Loucy (cell line): ENCODE measurements at regions not wholly inside any gene's neighbourhood (a gene's known extent, or its start where the extent isn't known, plus 50 kb on each side); places are given as distances from the start of the nearest gene placed in this dataset.

Source experiments
- H2AFZ ChIP-seq: fragments of 200-600 bp; sonication (generic); 2 replicates; pipeline ENCODE4 v1.6.0; 2016; ENCODE audit warnings: antibody characterized with exemption, mild to moderate bottlenecking, low read length, moderate library complexity
- H3F3A ChIP-seq: fragments of 200-600 bp; 2 replicates; pipeline ENCODE4 v1.6.0; 2016; ENCODE audit warnings: antibody characterized with exemption, low read depth, mild to moderate bottlenecking
- H3K27me3 ChIP-seq: fragments of 200-600 bp; sonication (generic); 2 replicates; pipeline ENCODE4 v1.6.1; 2014; ENCODE audit warnings: low read length, mild to moderate bottlenecking; ENCODE audit not compliant: insufficient read depth, poor library complexity, severe bottlenecking
- H3K36me3 ChIP-seq: fragments of 200-600 bp; sonication (generic); 2 replicates; pipeline ENCODE4 v1.6.1; 2016; ENCODE audit warnings: low read length; ENCODE audit not compliant: insufficient read depth
- H3K4me1 ChIP-seq: fragments of 200-600 bp; sonication (generic); 2 replicates; pipeline ENCODE4 v1.5.1; 2014; ENCODE audit warnings: low read length, mild to moderate bottlenecking; ENCODE audit not compliant: insufficient read depth, poor library complexity, severe bottlenecking
- H3K4me2 ChIP-seq: fragments of 200-600 bp; sonication (generic); 2 replicates; pipeline ENCODE4 v1.6.0; 2014; ENCODE audit warnings: antibody characterized with exemption, low read length, low read depth, mild to moderate bottlenecking; ENCODE audit not compliant: poor library complexity, severe bottlenecking
- H3K4me3 ChIP-seq: fragments of 200-600 bp; sonication (generic); 2 replicates; pipeline ENCODE4 v1.5.1; 2014; ENCODE audit warnings: low read length, mild to moderate bottlenecking, mixed read lengths; ENCODE audit not compliant: poor library complexity, severe bottlenecking
- H3K79me2 ChIP-seq: fragments of 200-600 bp; sonication (generic); 2 replicates; pipeline ENCODE4 v1.6.1; 2014; ENCODE audit warnings: low read length; ENCODE audit not compliant: insufficient read depth
- H3K9ac ChIP-seq: fragments of 200-600 bp; sonication (generic); 2 replicates; pipeline ENCODE4 v1.6.0; 2014; ENCODE audit warnings: mild to moderate bottlenecking, low read depth, low read length, moderate library complexity; ENCODE audit not compliant: poor library complexity, severe bottlenecking
- H3K9me2 ChIP-seq: fragments of 200-600 bp; sonication (generic); replicated peaks from 2 replicates; pipeline ENCODE4 v1.6.1; 2016; ENCODE audit warnings: low read depth, low read length, mixed read lengths
- H3K9me3 ChIP-seq: fragments of 200-600 bp; sonication (generic); 2 replicates; pipeline ENCODE4 v1.6.1; 2014; ENCODE audit warnings: mild to moderate bottlenecking, antibody characterized with exemption, low read length, low read depth; ENCODE audit not compliant: insufficient read depth
- H4K20me1 ChIP-seq: fragments of 200-600 bp; sonication (generic); 2 replicates; pipeline ENCODE4 v1.6.0; 2014; ENCODE audit warnings: antibody characterized with exemption, low read length, mild to moderate bottlenecking; ENCODE audit not compliant: insufficient read depth, poor library complexity, severe bottlenecking
- EZH2phosphoT487 ChIP-seq: fragments of 200-600 bp; IDR thresholded peaks from 2 replicates; pipeline ENCODE4 v1.6.1; 2018; ENCODE audit warnings: antibody characterized with exemption, mild to moderate bottlenecking, moderate library complexity, borderline replicate concordance
- TF ChIP-seq, protein P1 (sequence below): fragments of 200-600 bp; sonication (generic); conservative IDR thresholded peaks from 2 replicates; pipeline ENCODE4 v1.5.1; 2014; ENCODE audit warnings: mild to moderate bottlenecking, antibody characterized with exemption, low read length

DNA sequence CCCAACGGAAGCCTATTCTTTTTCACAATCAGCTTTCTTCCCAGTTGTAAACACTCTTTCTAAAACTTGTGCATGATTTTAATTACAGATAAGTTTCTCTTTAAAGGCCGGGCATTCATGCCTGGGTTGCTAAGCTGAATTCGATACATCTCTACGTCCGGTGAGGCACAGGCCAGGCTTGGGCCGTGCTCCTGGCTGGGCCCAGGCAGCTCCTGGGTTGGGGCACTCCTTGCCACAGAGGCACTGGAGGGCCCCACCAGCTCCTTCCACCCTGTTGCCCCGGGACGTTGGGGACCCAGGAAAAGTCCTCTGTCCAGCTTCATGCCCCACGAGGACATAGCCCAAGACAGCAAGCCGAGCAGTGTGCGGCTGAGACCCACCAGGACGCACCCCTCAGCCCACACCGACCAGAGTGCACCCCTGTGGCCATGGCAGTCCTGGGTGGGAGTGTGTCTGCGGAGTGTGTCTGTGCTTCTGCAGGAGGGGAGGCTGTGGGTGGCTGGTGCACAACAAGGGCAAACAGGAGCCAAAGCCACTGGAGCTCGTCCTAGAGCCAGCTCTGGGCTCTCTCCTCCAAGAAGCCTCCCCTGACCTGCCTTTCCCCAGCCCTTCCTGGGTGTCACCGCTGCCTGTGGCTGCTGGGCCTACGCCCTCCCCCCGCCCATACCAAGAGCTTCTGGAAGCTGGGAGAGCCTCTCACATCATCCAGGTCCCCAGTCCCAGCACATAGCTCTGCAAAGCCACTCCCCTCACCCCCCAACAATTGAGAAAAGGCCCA is 128.0 kb upstream of the NKX1-1 start:
- H3K36me3 ChIP-seq, result no peaks in the 10 kb centered on the region
- no peak overlapping the region for H3K9ac ChIP-seq
- H3K4me2 ChIP-seq, result no peak overlapping the region

DNA sequence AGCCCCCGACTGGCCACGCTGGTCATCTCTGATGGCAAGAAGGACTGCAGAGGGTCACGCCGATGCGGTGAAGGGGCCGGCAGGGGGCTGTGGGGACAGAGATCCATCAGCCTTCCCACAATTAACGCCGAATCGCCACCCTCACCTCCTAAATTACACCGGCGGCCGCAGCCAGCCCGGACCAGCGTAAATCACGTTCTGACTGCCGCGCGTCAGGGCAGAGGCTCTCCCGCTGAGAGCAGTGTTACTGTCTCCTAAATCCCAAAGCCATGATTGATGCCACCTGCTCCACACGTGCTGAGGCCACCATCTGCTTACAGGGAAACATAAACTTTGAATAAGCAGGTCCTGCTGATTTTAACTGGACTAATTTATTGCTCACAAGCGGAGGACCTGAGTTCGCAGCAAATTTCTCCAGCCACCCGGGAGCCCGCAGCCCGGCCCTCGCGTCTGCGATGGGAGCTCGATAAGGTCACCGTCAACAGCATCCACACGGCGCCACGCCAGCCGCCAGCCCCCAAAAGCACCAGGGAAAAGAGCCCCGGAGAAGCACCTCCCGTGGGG is 127.3 kb upstream of the NKX1-1 start:
- H3K9me2 ChIP-seq, result no peaks in the 10 kb centered on the region
- no peak for TF ChIP-seq EZH2phosphoT487
- TF ChIP-seq, protein P1, sequence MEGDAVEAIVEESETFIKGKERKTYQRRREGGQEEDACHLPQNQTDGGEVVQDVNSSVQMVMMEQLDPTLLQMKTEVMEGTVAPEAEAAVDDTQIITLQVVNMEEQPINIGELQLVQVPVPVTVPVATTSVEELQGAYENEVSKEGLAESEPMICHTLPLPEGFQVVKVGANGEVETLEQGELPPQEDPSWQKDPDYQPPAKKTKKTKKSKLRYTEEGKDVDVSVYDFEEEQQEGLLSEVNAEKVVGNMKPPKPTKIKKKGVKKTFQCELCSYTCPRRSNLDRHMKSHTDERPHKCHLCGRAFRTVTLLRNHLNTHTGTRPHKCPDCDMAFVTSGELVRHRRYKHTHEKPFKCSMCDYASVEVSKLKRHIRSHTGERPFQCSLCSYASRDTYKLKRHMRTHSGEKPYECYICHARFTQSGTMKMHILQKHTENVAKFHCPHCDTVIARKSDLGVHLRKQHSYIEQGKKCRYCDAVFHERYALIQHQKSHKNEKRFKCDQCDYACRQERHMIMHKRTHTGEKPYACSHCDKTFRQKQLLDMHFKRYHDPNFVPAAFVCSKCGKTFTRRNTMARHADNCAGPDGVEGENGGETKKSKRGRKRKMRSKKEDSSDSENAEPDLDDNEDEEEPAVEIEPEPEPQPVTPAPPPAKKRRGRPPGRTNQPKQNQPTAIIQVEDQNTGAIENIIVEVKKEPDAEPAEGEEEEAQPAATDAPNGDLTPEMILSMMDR, result no peak
- H3K36me3 ChIP-seq, result no peaks in the 10 kb centered on the region
- H3K4me1 ChIP-seq, result no peaks in the 10 kb centered on the region
- no peaks in the 10 kb centered on the region for H4K20me1 ChIP-seq
- H3K27me3 ChIP-seq, result no peaks in the 10 kb centered on the region
- H3F3A ChIP-seq, result no peaks in the 10 kb centered on the region
- H2AFZ ChIP-seq, result no peak overlapping the region
- H3K4me3 ChIP-seq, result no peak overlapping the region
- no peaks in the 10 kb centered on the region; the same call in 1 of the 2 replicates for H3K9me3 ChIP-seq
- H3K79me2 ChIP-seq, result no peaks in the 10 kb centered on the region
- no peak overlapping the region for H3K9ac ChIP-seq
- H3K4me2 ChIP-seq, result no peak overlapping the region

More for the DNA sequence above, 128.0 kb upstream of the NKX1-1 start:
- H2AFZ ChIP-seq, result no peak overlapping the region
- no peak for TF ChIP-seq EZH2phosphoT487
- TF ChIP-seq, protein P1, result no peak
- no peaks in the 10 kb centered on the region for H3K4me1 ChIP-seq
- H3F3A ChIP-seq, result no peaks in the 10 kb centered on the region
- H3K79me2 ChIP-seq, result no peaks in the 10 kb centered on the region
- no peaks in the 10 kb centered on the region; the same call in 1 of the 2 replicates for H3K9me3 ChIP-seq
- H3K27me3 ChIP-seq, result no peaks in the 10 kb centered on the region
- no peaks in the 10 kb centered on the region for H3K9me2 ChIP-seq
- H3K4me3 ChIP-seq, result no peak overlapping the region
- no peaks in the 10 kb centered on the region for H4K20me1 ChIP-seq

DNA sequence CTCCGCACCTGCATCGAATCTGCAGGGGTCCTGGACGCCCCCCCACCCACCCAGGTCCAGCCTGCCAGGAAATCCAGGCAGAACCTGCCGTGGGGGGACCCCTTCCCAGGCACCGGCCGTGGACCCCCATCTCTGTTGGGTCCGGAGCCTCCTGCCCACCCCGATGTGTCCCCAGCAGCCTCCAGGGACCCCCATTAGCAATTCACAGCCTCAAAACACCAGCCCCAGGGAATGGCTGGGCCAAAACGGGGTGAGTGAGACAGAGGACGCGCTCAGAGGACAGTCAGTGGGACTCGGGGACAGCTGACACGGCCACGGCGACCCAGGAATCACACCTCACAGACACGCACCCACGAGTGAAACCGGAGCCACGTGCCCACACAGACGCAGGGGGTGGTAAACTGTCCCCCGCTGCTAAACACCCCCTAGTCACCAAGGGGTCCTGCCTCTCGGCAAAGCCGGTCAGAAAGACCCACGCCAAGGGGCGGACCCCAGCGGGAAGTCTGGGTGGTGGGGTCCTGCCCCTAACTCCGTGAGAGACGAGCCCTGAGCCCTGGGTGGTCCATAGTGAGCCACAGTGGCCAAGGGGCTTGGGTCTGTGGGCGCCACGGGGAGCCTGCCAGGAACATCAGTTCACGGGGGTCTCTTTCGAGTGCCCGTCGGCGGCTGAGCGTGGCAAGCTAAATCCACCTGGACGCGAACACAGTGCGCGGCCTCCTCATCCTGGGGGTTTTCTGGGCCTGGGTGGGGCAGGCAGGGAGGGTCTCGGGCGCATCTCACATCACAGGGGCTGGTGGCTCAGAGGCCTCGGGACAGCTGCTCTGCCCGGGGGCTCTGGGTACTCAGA is 126.5 kb upstream of the NKX1-1 start:
- H3K4me3 ChIP-seq, result no peak overlapping the region
- no peaks in the 10 kb centered on the region; the same call in 1 of the 2 replicates for H3K9me3 ChIP-seq
- H4K20me1 ChIP-seq, result no peaks in the 10 kb centered on the region
- TF ChIP-seq, protein P1, result no peak
- TF ChIP-seq EZH2phosphoT487, result no peak
- H3K4me1 ChIP-seq, result no peaks in the 10 kb centered on the region
- no peaks in the 10 kb centered on the region for H3F3A ChIP-seq
- H2AFZ ChIP-seq, result no peak overlapping the region
- H3K9me2 ChIP-seq, result no peaks in the 10 kb centered on the region
- no peaks in the 10 kb centered on the region for H3K36me3 ChIP-seq
- no peaks in the 10 kb centered on the region for H3K27me3 ChIP-seq
- H3K79me2 ChIP-seq, result no peaks in the 10 kb centered on the region
- H3K9ac ChIP-seq, result no peak overlapping the region
- no peak overlapping the region for H3K4me2 ChIP-seq
